HG02870 (cell line): ENCODE measurements at regions not wholly inside any gene's neighbourhood (a gene's known extent, or its start where the extent isn't known, plus 50 kb on each side); places are given as distances from the start of the nearest gene placed in this dataset.

Source experiments
- ATAC-seq: cut with Tn5 transposase; IDR thresholded peaks from one replicate; pipeline ENCODE4 v1.9.1; 2021; ENCODE audit warnings: mild to moderate bottlenecking, moderate library complexity; ENCODE audit not compliant: unreplicated experiment

DNA sequence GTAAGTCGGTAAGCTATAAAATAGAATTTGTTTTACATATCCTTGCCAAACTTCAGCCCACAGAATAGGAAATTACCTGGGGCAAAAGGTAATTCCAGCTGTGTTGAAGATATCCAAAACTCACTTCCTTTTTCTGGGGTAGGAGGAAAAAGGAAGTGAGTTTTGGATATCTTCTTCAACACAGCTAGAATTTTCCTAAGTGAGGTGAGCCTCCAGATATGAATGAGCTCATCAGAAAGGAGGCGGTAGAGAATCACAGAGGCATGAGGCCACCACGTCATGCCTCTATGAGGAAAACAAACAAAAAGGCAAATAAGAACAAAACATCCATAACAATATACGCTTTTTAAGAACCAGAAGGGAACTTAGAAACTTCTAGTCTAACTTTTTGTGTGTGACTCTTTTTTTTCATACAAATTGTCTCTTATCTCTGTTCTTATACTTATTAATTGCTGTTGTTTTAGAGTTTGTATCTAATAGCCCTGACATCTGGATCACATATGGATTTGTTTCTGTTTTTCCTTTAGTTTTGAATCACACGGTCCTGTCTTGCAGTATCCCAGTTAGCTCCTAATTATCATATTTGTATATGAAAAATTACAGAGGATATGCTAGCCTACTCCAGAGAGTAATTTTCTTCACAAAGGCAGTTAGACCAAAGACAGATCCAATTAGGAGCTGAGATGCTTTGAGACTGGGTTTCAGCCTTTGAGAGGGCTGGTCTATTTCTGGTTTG lies 104.5 kb downstream of the RBM43 start:
- ATAC-seq, result no peak

GRCh38 chr2:151156431-151156830 lies 105.2 kb downstream of the RBM43 start:
- no peak for ATAC-seq

DNA sequence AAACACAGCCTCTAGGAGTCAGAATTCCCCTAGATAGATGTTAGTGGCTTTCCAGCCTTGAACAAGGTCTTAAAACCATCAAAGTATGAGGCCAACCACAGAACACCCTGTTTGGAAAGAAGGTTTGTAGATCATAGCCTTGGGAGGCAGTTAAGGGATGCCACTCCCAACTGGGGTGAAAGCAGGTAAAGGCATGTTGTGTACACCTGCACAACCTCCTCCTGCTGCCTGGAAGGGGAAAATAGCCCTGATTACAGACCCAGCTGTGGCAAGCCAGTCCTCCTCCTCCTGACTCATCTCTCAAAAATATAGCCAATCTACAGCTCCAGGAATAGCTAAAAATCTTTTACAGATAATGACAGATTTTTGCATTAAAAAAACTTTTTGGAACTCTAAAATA lies 108.1 kb downstream of the RBM43 start:
- no peak for ATAC-seq

GRCh38 chr2:151150331-151151320 lies 111.0 kb downstream of the RBM43 start:
- ATAC-seq, result no peak

- ATAC-seq, result no peak
Measured at GRCh38 chr2:151138507-151138906, 123.2 kb downstream of the RBM43 start.

GRCh38 chr2:151137526-151137925 lies 124.1 kb downstream of the RBM43 start:
- ATAC-seq, result no peak

- ATAC-seq, result no peak
Measured at GRCh38 chr2:151120011-151120410, 141.7 kb downstream of the RBM43 start.

DNA sequence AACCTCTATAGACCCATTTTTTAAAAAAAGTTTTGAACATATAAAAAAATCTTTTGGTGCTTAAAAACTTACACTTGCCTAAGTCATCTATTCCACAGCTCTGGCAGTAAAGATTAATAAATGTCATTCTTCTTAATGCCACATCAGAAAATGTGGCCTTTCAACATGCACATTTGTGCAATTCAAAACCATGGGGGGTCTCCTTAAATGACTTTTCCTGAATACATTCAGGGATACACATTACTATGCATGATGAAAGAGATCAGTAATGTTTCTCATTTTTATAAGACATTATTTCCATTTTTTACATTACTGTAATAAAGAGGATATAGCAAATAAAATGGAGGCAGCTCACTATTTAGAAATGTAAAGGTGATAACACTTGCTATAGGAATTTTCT lies 142.3 kb downstream of the RBM43 start:
- ATAC-seq, result no peak

- ATAC-seq, result no peak
Measured at GRCh38 chr2:151118269-151118668, 143.4 kb downstream of the RBM43 start.

DNA sequence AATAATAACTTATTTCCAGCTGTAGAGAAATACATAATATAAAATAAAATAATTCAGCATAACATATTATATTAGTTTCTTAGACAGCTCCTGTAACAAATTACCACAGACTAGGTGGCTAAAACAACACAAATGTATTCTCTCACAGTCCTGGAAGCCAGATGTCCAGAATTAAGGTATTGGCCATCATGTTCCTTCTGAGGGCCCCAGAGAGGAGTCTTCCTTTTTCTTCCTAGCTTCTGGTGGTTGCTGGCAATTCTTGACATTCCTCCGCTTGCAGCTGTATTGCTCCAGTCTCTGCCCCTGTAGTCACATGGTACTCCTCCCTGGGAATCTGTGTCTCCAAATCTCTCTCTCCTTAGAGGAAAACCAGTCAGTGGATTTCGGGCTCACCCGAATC lies 146.8 kb downstream of the RBM43 start:
- no peak for ATAC-seq

GRCh38 chr2:151113318-151113717 lies 148.3 kb downstream of the RBM43 start:
- ATAC-seq, result no peak

DNA sequence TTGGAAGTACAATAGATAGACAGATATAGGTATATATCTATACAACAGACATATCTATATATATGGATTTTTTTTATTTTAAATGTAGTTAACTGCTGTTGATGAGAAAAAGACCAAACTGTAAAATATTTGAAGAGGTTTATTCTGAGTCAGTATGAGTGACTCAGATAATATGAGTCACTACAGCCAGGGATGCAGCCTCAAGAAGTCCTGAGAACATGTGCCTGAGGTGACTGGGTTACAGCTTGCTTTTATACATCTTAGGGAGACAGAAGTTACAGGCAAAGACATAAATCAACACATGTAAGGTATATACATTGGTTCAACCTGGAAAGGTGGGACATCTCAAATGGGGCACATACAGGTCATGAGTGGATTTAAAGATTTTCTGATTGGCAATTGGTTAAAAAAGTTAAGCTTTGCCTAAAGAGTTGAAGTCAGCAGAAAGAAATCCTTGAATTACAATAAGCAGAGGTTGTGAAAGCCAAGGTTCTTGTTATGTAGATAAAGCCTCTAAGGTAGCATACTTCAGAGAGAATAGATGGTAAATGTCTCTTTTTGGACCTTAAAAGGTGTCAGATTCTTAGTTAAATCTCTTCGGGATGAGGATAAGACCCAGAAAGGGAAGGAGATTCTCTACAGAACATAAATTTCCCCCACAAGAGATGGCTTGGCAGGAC lies 149.9 kb downstream of the RBM43 start:
- ATAC-seq, result no peak

GRCh38 chr2:151106805-151107506 lies 154.7 kb downstream of the RBM43 start:
- ATAC-seq, result no peak

GRCh38 chr2:151103551-151103950 lies 158.1 kb downstream of the RBM43 start:
- ATAC-seq, result no peak

- ATAC-seq, result no peak
Measured at GRCh38 chr2:151102226-151102625, 159.4 kb downstream of the RBM43 start.

- no peak for ATAC-seq
Measured at GRCh38 chr2:151098841-151099240, 162.8 kb downstream of the RBM43 start.

DNA sequence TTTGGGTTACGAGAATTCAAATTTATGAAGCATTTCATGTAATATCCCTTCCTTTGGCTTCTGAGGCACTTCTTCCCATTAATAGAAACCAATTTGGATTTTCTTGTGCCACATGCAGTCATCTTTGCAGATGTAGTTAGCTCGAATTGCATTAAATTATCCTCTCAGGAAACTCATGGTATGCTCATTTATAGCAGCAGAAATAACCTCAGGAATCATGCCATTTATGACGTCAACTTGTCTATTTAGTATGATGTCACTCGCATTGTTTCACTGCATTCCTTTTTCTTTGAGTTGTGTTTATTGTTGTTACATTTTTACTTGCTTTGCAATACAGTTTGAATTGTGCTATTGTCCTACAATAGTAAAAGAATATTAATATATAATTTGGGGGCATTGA lies 163.8 kb downstream of the RBM43 start:
- no peak for ATAC-seq

GRCh38 chr2:151097128-151097527 lies 164.5 kb downstream of the RBM43 start:
- ATAC-seq, result no peak

DNA sequence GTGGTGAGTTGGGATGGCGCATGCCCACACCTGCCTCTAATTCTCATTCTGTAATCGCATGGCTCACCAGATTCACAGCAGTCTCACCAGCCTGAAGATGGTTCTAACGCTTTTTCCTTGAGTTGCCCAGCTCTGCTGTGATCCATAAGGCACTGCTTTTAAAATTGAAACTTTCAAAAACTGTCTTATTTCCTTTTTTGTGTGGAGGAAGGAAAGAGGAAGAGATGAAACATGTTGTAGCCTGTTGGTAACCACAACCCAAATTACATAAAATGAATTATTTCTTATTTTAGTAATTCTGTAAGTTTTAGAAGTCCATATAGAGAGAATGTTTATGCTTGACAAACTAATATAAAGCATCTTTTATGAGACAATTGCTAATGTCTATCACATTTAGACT lies 165.4 kb downstream of the RBM43 start:
- no peak for ATAC-seq

- ATAC-seq, result peak; percentile 48
Measured at GRCh38 chr2:151095463-151095862, 166.2 kb downstream of the RBM43 start.

DNA sequence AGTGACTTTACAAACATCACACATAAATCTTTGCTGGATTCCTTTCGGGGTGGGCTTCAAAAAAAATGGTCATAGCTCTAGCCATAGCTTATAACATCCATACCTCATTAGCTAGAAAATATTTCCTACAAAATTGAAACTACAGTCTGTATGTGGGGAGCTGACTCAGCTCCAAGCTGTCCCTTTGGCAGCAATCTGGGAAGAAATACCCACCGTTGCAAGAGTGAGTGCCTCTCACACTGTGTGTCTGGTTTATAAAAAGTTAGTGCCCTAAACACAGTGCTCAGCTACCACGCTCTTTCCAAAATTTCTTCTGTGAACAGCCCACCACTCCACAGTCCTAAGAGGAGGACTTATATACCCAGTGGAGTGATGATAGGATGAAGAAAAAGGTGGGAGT lies 170.1 kb downstream of the RBM43 start:
- ATAC-seq, result no peak
